ENCODE measurements at regions not wholly inside any gene's neighbourhood (a gene's known extent, or its start where the extent isn't known, plus 50 kb on each side); places are given as distances from the start of the nearest gene placed in this dataset.
"Not testable (repeated sequence)": the region's sequence is repeated elsewhere in the genome, so short reads cannot be mapped to it uniquely, and the experiment has no call there.

DNA sequence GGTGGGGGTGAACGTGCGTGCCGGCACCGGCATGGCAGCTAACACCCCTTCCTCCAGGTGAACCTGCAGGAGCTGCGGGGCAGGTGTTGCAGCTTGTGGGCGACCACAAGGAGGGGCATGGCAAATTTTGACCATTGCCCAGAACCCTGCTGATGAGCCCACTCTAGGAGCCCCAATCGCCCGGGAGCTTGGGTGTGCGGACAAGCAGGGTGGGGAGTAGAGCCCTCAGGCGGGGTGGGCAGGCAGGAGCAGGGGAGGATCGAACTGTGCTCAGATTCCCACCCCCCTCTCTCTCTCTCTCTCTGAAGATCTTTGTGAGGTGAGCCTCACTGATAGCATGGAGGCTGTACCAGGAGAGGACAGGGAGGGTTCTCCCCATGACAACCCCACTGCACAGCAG, 159.8 kb downstream of the GOLGA6L4 start:
- TF ChIP-seq, protein P1, sequence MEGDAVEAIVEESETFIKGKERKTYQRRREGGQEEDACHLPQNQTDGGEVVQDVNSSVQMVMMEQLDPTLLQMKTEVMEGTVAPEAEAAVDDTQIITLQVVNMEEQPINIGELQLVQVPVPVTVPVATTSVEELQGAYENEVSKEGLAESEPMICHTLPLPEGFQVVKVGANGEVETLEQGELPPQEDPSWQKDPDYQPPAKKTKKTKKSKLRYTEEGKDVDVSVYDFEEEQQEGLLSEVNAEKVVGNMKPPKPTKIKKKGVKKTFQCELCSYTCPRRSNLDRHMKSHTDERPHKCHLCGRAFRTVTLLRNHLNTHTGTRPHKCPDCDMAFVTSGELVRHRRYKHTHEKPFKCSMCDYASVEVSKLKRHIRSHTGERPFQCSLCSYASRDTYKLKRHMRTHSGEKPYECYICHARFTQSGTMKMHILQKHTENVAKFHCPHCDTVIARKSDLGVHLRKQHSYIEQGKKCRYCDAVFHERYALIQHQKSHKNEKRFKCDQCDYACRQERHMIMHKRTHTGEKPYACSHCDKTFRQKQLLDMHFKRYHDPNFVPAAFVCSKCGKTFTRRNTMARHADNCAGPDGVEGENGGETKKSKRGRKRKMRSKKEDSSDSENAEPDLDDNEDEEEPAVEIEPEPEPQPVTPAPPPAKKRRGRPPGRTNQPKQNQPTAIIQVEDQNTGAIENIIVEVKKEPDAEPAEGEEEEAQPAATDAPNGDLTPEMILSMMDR (conservative IDR thresholded peaks at IDR 0.05): not testable (repeated sequence)
- not testable (repeated sequence) for TF ChIP-seq ZFX (IDR thresholded peaks at IDR 0.05)
